Kidney (tissue), 13 donors: ENCODE measurements at regions not wholly inside any gene's neighbourhood (a gene's known extent, or its start where the extent isn't known, plus 50 kb on each side); places are given as distances from the start of the nearest gene placed in this dataset.
"Not testable (repeated sequence)": the region's sequence is repeated elsewhere in the genome, so short reads cannot be mapped to it uniquely, and the experiment has no call there.

Experiments
- DNase-seq, 5 donors: peaks; one replicate each; pipeline ENCODE4 v3.0.0-alpha.2; 2013 to 2020
- FAIRE-seq: peaks from 2 replicates; lab custom pipeline; 2012; peaks lifted over from hg19 to GRCh38; lab: Jason Lieb, UNC
- H3K27ac ChIP-seq, 2 donors: one replicate each; pipeline ENCODE4 v1.7.0; 2013; ENCODE audit warnings: low read depth in 2 of 2, low read length in 2 of 2, inconsistent platforms in 1 of 2
- H3K27me3 ChIP-seq: one replicate; pipeline ENCODE4 v1.7.1; 2013; ENCODE audit warnings: low read length, inconsistent platforms; ENCODE audit not compliant: control insufficient read depth, insufficient read depth
- H3K36me3 ChIP-seq, 3 donors: one replicate each; pipeline versions ENCODE4 v1.7.0 to v1.7.1; 2013; ENCODE audit warnings: low read length in 3 of 3, control low read depth in 1 of 3, inconsistent platforms in 1 of 3; ENCODE audit not compliant: insufficient read depth in 3 of 3, control insufficient read depth in 2 of 3
- H3K4me1 ChIP-seq, 3 donors: one replicate each; pipeline versions ENCODE4 v1.7.0 to v1.7.1; 2013; ENCODE audit warnings: low read length in 3 of 3, inconsistent platforms in 1 of 3, low read depth in 1 of 3; ENCODE audit not compliant: control insufficient read depth in 2 of 3, insufficient read depth in 2 of 3
- H3K4me3 ChIP-seq, 3 donors: one replicate each; pipeline versions ENCODE4 v1.7.0 to v1.8.1; 2013; ENCODE audit warnings: low read length in 3 of 3, control low read depth in 1 of 3, inconsistent platforms in 1 of 3
- H3K9ac ChIP-seq, 3 donors: one replicate each; pipeline versions ENCODE4 v1.7.0 to v1.7.1; 2013; ENCODE audit warnings: low read length in 3 of 3, control low read depth in 1 of 3, inconsistent platforms in 1 of 3
- H3K9me3 ChIP-seq, 3 donors: one replicate each; pipeline versions ENCODE4 v1.7.0 to v1.7.1; 2013; ENCODE audit warnings: low read length in 3 of 3, control low read depth in 1 of 3, inconsistent platforms in 1 of 3; ENCODE audit not compliant: control insufficient read depth in 2 of 3, insufficient read depth in 1 of 3
- intact Hi-C: fragments of 100-400 bp; cut with DNase I; formaldehyde crosslinking; loops from one replicate; pipeline ENCODE4 v1.11.1; 2022
- TF ChIP-seq, protein P1 (sequence below): IDR thresholded peaks from 3 replicates; pipeline ENCODE4 v1.5.1; 2012; ENCODE audit warnings: mild to moderate bottlenecking, moderate library complexity, borderline replicate concordance; ENCODE audit not compliant: insufficient read depth; ENCODE audit errors: extremely low read depth
- donor health status: control.
- donor health status: control.
- donor health status: control.
- donor health status: control.
- donor health status: control.
- donor health status: DM: yes; HTN: yes; CAD: no.
- donor health status: Normal renal cell carcinoma (clear cell type).

DNA sequence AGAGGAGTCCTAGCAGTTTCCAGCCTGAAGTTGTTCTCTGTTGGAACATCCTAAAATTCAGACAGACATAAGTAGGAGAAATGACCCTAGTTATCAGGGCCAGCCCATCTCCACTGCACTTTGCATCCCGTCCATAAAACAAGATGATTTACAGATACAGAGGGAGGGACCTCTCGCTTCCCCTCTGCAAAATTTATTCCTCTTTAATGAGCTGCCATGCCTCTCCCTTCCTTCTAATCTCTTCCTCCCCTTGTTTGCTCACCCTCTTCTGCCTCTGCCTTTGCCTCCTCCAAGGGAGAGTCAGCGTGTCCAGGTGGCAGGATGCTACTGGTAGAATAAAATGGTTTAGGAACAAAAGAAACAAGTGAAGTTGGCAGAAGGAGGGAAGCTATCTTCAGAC lies 351.3 kb downstream of the SOX9 start:
- Histone ChIP-seq H3K4me3 (no peak overlapping the region), H3K27ac (no peak overlapping the region), H3K9ac (no peak overlapping the region), H3K36me3 (no peaks in the 10 kb centered on the region), H3K27me3 (no peaks in the 10 kb centered on the region), H3K9me3 (peaks cover 0 to 3% (median 0%) of the 10 kb centered on the region in 3 donors), H3K4me1 (peaks cover 0 to 20% (median 3%) of the 10 kb centered on the region in 3 donors)
- FAIRE-seq = no peak
- DNase-seq = peak in 4 of 5 donors; percentile 52 to 85 (median 64)
- TF ChIP-seq, protein P1, sequence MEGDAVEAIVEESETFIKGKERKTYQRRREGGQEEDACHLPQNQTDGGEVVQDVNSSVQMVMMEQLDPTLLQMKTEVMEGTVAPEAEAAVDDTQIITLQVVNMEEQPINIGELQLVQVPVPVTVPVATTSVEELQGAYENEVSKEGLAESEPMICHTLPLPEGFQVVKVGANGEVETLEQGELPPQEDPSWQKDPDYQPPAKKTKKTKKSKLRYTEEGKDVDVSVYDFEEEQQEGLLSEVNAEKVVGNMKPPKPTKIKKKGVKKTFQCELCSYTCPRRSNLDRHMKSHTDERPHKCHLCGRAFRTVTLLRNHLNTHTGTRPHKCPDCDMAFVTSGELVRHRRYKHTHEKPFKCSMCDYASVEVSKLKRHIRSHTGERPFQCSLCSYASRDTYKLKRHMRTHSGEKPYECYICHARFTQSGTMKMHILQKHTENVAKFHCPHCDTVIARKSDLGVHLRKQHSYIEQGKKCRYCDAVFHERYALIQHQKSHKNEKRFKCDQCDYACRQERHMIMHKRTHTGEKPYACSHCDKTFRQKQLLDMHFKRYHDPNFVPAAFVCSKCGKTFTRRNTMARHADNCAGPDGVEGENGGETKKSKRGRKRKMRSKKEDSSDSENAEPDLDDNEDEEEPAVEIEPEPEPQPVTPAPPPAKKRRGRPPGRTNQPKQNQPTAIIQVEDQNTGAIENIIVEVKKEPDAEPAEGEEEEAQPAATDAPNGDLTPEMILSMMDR = no peak
- intact Hi-C loops = no loop called here

DNA sequence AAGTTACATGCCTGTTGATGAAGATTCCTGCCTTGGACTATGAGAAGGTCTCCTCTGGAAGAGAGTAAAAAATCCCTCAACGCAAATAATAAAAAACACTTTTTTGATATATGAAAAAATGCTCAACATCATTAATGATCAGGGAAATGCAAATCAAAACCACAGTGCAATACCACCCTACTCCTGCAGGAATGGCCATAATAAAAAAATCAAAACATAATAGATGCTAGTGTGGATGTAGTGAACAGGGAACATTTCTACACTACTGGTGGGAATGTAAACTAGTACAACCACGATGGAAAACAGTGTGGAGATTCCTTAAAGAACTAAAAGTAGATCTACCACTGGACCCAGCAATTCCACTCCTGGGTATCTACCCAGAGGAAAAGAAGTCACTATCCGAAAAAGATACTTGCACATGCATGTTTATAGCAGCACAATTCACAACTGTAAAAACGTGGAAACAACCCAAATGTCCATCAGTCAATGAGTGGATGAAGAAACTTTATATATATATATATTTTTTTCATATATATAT lies 352.1 kb downstream of the SOX9 start:
- FAIRE-seq, H3K9me3 ChIP-seq, H3K4me3 ChIP-seq, H3K27ac ChIP-seq, H3K9ac ChIP-seq, H3K36me3 ChIP-seq, intact Hi-C loops, H3K27me3 ChIP-seq, DNase-seq: not testable (repeated sequence)
- peaks cover 0 to 21% (median 3%) of the 10 kb centered on the region in 3 donors for H3K4me1 ChIP-seq

DNA sequence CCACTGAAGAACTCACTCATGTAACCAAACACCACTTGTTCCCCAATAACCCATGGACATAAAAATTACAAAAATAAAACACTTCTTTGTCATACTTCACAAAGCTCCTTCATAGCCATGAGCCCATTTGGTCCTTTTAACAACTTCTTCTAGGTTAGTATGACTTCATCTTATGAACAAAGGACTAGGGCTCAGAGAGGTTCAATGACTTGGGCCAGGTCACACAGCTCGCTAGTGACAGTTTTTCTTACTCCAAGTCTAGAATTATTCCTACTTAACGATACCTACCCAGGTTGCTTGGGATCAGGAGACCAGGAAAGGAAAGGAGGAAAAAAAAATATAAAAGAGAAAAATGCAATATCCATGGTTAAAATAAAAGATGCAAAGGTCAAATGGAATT lies 353.4 kb downstream of the SOX9 start:
- TF ChIP-seq, protein P1 = no peak
- H3K4me1 ChIP-seq = peaks cover 0 to 15% (median 3%) of the 10 kb centered on the region in 3 donors
- DNase-seq (no peak), FAIRE-seq (no peak)
- no peaks in the 10 kb centered on the region for H3K36me3 ChIP-seq
- no peak overlapping the region for H3K27ac ChIP-seq
- H3K9me3 ChIP-seq = peaks cover 0 to 3% (median 0%) of the 10 kb centered on the region in 3 donors
- H3K4me3 ChIP-seq = no peak overlapping the region
- intact Hi-C loops = no loop called here
- H3K9ac ChIP-seq = no peak overlapping the region
- no peaks in the 10 kb centered on the region for H3K27me3 ChIP-seq

DNA sequence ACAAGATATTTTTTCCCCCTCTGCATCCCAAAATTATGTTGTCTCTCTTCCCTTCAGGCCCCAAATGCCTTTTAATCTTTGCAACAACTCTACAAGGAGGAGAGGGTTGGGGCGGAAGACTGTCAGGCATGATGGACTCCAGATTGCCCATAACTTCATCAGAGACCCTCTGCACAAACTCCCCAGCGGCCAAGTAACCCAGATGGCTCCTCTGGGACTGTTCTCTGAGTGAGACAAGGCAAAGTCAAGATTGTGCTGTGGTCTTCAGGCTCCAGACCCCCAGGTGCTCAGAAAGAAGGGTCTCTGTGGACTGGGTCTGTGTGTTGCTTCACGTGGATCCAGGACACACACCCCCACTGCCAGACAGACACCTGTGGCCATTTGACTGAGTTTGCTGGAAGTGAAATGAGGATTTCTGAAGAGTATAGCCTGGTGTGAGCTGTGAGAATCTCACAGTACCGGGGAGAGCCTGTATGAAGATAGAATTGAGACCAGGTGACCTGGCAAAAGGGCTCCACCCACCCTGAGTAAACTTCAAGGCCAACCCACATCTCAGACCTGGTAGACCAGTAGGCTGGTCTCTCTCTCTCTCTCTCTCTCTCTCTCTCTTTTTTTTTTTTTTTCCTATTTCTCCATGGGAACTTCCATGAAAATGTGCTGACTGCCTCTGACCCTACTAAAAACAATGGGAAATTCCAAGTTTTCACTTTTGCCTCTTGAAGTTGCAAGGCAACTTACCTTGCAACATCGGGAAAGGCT lies 354.1 kb downstream of the SOX9 start:
- no peak overlapping the region for H3K4me3 ChIP-seq
- H3K27me3 ChIP-seq = no peaks in the 10 kb centered on the region
- peaks cover 0 to 15% (median 3%) of the 10 kb centered on the region in 3 donors for H3K4me1 ChIP-seq
- no peak overlapping the region for H3K9ac ChIP-seq
- peaks cover 0 to 3% (median 0%) of the 10 kb centered on the region in 3 donors for H3K9me3 ChIP-seq
- intact Hi-C loops = no loop called here
- no peak overlapping the region for H3K27ac ChIP-seq
- H3K36me3 ChIP-seq = no peaks in the 10 kb centered on the region
- FAIRE-seq = no peak
- DNase-seq = peak in 2 of 5 donors; percentile 22 to 52
- TF ChIP-seq, protein P1 = no peak
